A172 (cell line): ENCODE measurements at regions not wholly inside any gene's neighbourhood (a gene's known extent, or its start where the extent isn't known, plus 50 kb on each side); places are given as distances from the start of the nearest gene placed in this dataset.
"Not testable (repeated sequence)": the region's sequence is repeated elsewhere in the genome, so short reads cannot be mapped to it uniquely, and the experiment has no call there.

Experiments
- DNase-seq: peaks from one replicate; pipeline ENCODE4 v3.0.0-alpha.2; 2015; ENCODE audit warnings: low spot score

GRCh38 chrX:65825226-65825625 lies 157.8 kb downstream of the MSN start:
- DNase-seq: not testable (repeated sequence)

- DNase-seq: no peak
Observed at GRCh38 chrX:65821721-65822496, 154.5 kb downstream of the MSN start.

GRCh38 chrX:65819983-65820382 lies 152.5 kb downstream of the MSN start:
- DNase-seq: not testable (repeated sequence)

DNA sequence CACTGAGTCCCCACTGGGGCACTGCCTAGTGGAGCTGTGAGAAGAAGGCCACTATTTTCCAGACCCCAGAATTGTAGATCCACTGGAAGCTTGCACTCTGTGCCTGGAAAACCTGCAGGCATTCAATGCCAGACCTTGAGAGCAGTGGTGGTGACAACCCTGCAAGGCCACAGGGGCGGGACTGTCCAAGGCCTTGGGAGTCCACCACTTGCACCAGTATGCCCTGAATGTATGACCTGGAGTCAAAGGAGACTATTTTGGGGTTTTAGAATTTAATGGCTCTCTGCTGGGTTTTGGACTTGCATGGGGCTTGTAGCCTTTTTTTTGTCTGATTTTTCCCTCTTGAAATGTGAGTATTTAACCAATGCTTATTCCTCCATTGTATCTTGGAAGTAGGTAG lies 145.8 kb downstream of the MSN start:
- no peak for DNase-seq

DNA sequence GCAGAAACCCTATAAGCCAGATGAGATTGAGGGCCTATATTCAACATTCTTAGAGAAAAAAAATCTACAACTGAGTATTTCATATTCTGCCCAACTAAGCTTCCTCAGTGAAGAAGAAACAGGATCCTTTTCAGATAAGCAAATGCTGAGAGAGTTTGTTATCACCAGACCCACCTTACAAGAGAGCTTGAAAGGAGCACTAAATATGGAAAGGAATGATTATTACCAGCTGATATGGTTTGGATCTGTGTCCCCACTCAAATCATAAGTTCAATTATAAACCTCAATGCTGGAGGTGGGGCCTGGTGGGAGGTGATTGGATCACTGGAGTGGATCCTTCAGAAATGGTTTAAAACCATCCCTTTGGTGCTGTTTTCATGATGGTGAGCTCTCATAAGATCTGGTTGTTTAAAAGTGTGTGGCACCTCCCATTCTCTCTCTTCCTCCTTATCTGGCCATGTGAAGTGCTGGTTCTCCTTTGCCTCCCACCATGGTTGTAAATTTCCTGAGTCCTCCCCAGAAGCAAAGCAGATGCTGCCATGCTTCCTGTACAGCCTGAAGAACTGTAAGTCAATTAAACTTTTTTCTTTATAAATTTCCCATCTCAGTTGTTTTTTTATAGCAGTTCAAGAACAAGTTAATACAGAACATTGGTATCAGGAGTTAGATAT lies 144.2 kb downstream of the MSN start:
- DNase-seq: no peak
